Activated CD4-positive, alpha-beta T cell treated with anti-CD3 and anti-CD28 coated beads, Interleukin-10, Interleukin-2, amounts not matched to agents 100 ng/mL and 50 ng/mL, durations not matched to agents 16 hours and 8 hours (primary cell): ENCODE measurements at regions not wholly inside any gene's neighbourhood (a gene's known extent, or its start where the extent isn't known, plus 50 kb on each side); places are given as distances from the start of the nearest gene placed in this dataset.
"Not testable (repeated sequence)": the region's sequence is repeated elsewhere in the genome, so short reads cannot be mapped to it uniquely, and the experiment has no call there.

Source experiments
- DNase-seq: peaks from one replicate; pipeline ENCODE4 v3.0.0-alpha.2; 2020

DNA sequence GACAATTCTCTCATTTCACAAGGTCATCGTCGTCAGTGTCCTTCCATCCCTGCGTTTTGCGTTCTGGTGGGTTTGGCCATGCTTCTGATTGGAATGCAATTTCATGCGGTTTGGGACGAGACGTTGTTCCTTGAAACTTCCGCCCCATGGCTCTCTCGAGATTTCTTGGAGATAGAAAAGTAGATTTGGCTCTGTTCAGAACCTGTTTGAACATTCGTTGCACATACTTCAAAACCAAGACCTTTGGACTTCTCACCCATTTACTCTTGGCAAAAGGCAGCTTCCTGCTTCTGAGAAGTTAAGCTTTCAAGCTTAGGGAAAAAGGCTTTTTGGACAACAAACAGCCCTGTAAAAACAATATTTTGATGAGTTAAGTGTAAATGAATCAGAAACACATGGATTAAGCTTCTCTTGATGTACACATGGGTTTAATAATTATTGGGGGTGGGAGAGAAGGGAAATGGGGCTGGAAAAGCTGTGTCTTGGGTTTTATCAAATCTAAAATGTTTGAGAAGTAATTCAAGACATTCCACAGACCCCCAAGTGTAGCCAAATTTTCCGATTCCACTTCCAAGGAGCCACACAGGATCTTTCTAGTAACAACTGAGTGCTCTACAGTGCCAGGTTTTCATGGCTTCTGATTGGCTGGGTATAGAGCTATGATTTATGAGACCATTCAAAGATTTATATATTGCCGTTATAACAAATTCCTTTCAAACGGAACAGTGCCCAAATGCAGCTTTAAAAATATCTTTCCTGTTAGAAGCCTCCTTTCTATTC is 467.2 kb downstream of the MED13L start:
- DNase-seq = no peak

DNA sequence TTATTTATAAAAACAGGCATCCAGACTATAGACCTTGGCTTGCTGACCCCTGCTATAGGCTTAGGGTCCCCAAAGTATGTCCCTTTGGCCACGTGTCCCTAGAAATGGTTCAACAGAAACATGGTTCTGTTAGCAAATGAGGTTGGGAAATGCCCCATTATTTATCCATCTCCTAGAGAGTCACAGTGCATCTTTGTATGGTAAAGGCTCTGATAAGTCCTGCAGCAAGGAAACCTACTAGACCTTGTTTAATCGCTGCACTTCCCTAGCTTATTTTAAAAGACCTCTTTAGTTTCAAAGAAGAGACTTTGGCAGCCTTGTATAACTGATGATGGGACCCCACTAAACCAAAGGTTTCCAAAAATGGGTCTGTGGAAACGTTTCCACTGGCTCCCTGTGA is 471.5 kb downstream of the MED13L start:
- DNase-seq = no peak

- DNase-seq = no peak
Measured at GRCh38 chr12:115802767-115803166, 474.7 kb downstream of the MED13L start.

DNA sequence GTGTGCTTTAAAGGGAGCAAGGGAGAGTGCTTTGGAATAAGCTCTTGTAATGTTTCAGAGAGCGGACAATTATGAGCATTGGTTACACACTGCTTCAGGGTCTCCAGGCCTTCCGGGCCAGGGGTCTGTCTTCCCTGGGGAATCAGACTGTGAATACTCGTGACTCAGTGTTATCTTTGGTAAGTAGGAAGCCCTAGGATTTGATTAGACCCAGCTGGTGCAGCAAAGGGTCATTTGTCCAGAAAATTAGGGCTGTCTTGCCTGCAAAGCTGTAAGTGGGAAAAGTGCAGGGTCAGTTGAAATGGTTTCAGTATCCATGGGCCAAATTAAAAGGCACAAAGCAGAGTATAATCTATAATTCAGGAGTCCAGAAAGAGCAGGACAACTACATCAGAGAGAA is 475.6 kb downstream of the MED13L start:
- no peak for DNase-seq

GRCh38 chr12:115799610-115800009 is 477.9 kb downstream of the MED13L start:
- no peak for DNase-seq

DNA sequence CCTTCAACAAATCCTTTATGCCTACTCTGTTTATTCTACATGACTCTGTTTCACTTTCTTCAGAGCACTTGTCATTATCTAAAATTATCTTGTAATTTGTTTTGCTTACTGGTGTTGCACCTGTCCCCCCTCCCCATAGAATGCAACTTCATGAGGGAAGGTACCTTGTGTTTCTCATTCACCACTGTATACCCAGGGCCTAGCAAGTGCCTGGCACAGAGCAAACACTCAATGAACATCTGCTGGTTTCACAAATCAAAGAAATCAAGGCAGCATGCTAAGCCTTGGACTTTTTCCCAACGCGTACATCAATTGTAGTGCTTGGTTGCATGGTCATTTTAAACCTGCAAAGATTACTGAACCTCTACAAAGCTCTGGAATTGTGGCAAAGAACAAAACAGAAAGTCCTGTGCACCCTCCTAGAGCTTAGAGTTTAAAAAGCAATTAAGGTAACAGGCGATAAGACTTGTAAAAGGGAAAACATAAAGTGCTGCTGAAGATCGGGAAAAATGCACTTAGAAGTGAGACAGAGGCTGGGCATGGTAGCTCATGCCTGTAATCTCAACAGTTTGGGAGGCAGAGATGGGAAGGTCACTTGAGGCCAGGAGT is 479.1 kb downstream of the MED13L start:
- DNase-seq = no peak

GRCh38 chr12:115794659-115795081 is 482.8 kb downstream of the MED13L start:
- no peak for DNase-seq

- DNase-seq = no peak
Measured at GRCh38 chr12:115791331-115791730, 486.2 kb downstream of the MED13L start.

GRCh38 chr12:115790526-115790925 is 487.0 kb downstream of the MED13L start:
- peak; percentile 11 for DNase-seq

DNA sequence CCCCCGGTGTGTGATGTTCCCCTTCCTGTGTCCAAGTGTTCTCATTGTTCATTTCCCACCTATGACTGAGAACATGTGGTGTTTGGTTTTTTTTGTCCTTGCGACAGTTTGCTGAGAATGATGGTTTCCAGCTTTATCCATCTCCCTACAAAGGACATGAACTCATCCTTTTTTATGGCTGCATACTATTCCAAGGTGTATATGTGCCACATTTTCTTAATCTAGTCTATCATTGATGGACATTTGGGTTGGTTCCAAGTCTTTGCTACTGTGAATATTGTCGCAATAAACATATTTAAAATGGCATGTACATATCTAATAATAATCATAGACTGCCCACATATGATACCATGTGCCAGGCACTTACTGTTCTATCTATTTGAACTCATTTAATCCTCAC is 491.0 kb downstream of the MED13L start:
- DNase-seq = not testable (repeated sequence)

GRCh38 chr12:115785548-115785947 is 491.9 kb downstream of the MED13L start:
- no peak for DNase-seq

DNA sequence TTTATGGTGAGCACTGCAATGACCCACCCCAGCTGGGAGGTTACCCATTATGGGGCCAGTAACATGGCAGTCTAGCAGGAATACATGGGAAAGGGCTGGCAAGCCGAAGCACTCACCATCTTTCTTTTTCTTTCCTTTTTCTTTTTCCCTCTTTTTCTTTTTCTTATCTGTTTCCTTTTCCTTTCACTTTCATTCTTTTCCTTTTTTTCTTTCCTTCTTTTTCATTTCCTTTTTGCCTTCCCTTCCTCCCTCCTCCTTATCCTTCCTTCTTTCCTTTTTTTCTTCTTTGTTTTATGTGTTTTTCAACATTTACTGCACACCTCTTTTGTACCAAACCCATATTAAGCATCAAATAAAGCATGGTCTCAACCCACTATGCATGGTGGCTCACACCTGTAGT is 501.1 kb downstream of the MED13L start:
- no peak for DNase-seq

- no peak for DNase-seq
Measured at GRCh38 chr12:115774148-115774895, 503.2 kb downstream of the MED13L start.

- DNase-seq = no peak
Measured at GRCh38 chr12:115771601-115772000, 505.9 kb downstream of the MED13L start.

GRCh38 chr12:115771065-115771464 is 506.4 kb downstream of the MED13L start:
- no peak for DNase-seq

DNA sequence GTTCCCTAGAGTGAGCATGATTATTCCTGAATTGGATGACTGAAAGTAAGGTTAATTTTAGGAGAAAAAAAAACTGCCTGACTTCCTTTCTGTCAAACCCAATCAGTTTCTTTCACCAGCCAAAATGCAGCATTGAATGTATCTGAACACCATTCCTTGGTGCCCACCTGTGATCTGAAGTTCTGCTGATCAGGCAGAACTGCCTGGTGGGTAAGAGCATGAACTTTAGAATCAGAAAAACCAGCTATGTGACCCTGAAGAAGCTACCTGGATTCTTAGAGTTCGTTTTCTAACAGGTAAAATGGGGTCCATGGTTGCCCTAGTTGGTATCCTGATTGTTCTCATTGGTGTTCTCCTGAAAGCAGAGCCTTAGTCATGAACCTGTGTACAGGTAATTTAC is 506.9 kb downstream of the MED13L start:
- DNase-seq = no peak

GRCh38 chr12:115767916-115768315 is 509.6 kb downstream of the MED13L start:
- no peak for DNase-seq

GRCh38 chr12:115763982-115764621 is 513.4 kb downstream of the MED13L start:
- DNase-seq = no peak

DNA sequence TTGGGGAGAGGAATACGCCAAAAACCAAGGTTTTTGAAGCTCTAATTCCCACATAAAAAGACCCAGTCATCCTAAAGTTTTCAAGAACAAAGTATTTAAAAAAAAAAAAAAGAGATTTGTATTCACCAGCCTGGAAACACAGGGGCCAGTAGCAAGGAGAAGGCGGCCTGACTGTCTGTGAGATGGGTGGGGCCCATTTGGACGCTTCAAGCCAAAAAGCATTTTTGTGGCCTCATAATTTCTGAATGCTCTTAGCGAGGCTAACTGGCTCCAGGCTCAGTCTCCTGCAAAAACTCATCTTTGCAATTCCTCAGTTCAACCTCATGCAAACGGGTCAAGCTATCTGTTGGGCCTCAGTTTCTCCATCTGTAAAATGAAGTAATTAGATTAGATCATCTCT is 514.1 kb downstream of the MED13L start:
- DNase-seq = no peak

DNA sequence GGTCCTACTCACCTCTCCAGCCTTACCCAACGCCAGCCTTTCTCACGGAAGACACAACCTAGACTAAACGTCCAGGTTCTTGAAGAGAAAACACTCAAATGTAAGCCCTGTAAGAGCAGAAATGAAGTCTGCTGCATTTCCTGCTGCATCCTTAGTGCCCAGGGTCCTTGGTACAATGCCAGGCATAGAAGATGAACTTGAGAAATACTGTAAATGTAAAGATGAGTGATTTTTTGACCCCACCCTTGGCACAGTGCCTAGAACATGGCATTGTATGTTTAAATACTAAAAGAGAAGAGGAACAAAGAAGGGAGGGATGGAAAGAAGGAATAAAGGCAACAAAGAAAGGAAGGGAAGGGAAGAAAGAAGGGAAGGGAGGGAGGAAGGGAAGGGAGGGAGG is 514.6 kb downstream of the MED13L start:
- no peak for DNase-seq

GRCh38 chr12:115761784-115762183 is 515.7 kb downstream of the MED13L start:
- no peak for DNase-seq

- DNase-seq = no peak
Measured at GRCh38 chr12:115760231-115760630, 517.3 kb downstream of the MED13L start.

DNA sequence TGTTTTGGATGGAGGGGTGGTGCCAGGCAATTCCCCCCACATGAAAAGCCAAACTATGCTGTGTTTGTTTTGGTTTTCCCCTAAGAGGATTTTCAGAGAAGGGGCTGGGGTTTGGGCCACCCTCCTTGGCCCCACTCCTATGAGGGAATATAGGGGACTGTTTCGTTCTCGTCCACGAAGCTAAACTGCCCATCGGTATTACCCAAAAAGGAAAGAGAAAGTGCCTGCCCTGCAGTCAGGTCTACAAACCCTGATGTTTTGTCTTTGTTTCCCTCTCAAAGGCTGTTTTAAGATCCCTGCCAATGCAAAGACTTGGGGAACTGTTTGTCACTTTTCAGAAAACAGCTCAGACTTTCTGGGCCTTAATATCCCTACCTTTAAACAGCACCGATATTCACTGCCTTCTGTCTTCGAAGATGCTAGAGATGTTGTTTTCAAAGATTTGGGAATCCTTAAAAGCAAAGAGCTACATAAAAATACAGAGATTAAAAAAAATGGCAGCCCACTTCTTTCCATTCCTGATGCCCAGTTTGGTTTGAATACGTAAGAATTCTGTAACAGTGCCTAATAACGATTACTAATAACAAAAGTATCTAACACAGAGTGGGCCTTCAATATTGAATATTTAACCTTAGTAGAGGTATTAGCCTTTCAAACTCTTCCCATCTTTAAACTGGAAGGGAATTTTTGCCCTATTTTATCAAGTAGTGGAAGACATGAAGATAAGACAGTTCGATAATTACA is 518.4 kb downstream of the MED13L start:
- no peak for DNase-seq
